NCI-H2029 (cell line): ENCODE measurements at regions not wholly inside any gene's neighbourhood (a gene's known extent, or its start where the extent isn't known, plus 50 kb on each side); places are given as distances from the start of the nearest gene placed in this dataset.

Experiments used
- DNase-seq: peaks from one replicate; lab custom pipeline; 2025; lab: John Stamatoyannopoulos, UW

DNA sequence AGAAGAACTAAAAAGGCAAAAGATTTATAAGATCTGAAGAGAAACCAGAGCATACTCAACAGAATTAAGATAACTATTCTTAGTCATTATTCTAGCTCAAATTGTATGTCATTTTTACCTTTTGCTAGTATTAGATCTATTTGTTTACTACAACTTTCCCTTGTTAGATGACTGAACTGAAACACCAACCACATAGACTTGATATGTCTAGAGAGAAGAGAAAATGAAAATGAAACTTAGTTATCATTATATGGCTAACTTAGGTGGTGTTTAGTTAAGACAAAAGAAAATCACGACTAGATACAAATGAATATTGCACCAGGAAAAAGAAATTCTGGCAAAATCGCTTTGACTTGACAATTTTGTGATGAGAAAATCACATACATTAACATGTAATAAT is 690.8 kb downstream of the PCDH18 start:
- no peak for DNase-seq

DNA sequence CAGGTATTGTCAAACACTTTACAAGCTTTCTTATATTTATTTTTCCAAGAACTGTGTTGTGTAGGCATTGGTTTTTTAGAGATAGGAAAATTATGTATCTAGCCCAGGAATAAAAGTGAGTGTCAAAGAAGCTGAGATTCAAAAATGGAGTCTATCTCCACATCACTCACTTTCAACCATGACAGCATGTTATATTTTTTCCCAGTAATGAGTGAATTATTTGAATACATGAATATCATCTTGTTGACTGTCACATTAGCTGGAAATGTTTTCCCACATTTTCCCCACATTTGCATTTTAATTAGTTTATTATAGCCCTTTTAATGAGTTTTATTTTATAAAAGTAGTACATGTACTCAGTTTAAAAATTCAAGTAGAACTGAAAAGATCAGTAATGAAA is 693.7 kb downstream of the PCDH18 start:
- DNase-seq, result no peak

DNA sequence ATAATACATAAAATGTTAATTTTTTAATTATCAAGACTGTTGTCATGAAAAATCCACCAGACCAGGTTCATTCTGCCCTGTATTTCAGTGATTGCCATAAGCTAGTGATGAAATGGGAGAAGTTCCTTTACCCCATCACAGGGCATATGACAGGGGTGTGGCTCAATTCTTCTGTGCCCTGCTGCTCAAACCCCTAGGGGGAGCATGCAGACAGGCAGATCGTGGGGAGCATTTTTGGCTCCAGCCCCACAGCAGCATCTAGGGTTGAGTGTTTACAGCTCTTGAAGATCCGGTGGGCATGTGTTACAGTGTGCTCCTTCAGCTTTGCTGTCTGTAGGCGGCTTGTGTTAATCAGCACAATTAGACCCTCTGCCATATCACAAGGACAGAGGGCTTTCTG is 700.7 kb downstream of the PCDH18 start:
- DNase-seq, result no peak

DNA sequence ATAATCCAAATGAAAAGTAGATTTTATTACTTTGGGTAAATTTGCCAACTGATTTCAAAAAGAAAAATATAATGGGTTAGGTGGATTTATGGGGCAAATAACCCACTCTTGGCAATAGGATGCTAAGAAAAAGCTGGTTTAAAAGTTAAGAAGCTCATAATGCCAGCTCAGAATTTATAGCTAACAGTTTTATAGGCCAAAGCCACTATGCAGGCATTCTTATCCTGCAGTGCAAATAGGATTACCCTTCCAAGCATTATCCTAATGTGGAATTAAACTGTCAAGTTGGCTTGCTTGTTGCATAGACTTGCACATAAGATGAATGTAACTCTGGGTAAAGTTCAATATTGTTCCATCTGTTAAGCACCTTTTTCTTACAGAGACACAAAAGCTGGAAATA is 703.0 kb downstream of the PCDH18 start:
- DNase-seq, result no peak

DNA sequence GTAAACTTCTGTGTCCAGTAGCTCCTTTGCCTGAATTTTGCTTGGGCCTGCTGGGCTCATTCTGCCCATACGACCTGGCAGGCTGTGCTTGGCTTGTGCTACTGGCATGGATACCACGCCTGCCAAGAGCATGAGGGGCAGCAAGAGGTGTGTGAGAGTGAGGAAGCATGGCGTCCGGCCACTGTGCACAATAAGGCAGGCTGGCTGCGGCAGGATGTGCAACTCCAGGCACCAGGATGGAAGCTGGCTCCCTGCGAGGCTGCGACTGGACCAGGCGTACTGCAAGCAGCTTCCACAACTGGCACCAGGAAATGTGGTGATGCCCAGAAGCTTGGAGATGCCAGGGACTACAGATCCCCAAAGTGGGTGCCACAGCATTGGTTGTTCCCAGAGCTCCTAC is 709.3 kb downstream of the PCDH18 start:
- no peak for DNase-seq

DNA sequence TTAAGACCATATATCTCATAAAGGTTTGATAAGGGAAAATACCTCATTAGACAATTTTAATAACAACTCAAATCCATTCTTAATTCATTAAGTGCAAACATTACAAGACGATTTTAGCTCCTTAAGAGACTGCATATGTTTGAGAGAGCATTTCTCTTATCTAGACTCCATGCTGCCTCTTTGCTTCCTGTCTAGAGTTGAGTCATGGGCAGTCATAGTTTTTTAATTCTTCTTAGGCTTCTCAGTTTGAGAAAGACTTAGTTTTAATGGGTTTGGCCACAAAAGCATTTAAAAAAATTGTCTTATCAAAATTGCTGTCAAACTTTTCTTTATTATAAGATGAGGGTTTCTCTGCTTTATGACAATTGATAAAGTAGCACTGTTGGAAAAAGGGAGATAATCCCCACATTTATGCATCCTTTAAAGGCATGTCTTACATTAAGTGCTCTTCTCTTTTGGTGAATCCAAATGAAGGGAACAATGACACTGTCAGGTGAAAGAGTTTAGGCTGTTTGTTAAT is 713.4 kb downstream of the PCDH18 start:
- DNase-seq, result no peak

DNA sequence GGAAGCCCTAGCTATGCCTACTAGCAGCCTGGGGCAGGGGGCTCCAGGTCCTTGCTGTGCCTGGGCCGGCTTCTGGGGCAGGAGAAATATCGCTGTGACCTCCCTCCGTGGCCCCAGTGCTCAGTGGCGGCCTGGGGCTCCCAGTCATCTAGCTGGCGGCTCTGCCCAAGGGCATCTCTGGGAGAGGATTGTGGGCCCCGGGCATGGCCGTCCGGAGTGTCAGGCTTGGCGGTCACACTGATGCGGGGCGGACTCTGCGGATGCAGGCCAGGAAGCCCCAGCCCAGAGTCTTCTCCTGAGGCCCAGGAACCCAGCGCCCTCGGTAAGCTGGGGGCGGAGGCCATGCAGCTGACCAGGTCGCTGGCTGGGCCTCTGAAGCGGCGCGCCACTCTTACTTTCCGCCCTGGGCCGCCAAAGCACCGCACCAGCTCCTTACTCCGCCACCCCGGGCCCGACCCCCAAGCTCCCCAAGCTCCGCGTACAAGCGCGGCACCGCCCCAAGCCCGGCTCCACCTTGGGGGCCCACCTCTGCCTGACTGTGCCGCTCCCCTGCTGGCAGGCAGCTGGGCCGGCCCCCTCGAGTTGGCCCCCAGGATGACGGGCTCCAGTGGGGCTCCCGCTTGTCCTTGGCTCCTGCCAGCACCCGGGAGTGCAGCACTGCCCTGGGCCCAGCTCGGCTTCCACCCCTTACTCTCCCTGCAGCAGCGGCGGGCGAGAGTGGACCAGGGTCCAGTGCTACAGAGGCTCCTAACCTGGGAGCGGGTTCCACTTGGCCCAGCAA is 720.0 kb downstream of the PCDH18 start:
- DNase-seq, result no peak

DNA sequence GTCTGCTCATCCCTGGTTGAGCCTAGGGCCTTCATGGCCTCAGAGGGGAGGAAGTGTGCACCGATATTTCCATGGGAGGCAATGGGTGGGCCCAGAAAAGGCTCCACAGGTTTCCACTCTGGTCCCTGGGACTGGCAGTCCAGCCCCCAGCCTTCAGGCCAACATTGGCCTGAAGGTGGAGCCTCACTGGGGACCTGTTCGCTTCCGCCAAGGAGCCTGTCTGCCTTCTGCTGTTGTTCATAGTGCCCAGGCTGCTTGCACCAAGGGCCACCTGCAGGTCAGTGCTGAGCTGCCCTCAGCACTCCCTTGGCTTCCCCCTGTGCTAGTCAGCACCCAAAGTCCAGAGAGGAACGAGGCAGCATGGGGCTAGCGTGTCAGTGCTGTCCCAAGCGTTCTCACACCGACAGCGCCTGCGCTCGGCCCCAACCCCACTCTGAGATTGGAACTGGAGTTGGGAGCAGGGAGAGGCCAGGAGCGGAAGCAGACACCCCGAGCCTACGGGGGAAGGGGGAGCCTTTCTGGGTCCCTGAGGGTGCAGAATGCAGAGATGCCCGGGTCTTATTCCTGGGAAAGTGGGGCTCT is 720.7 kb downstream of the PCDH18 start:
- no peak for DNase-seq

DNA sequence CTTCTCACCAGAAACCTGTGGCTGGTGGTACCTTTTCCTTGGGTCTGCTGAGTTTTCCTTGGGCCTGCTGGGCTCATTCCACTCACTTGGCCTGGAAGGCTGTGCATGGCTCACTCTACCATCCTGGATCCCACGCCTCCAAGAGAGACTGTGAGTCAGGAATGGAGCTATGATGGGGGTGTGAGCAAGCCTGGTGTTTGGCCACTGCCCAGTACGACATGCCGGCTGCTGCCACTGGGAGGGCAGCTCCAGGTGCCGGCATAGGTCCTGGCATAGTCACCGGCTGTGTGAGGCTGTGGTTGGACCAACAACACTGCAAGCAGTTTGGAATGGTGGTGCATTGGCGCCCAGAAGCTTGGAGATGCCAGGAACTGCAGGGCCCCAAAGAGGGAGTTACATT is 721.7 kb downstream of the PCDH18 start:
- DNase-seq, result no peak

DNA sequence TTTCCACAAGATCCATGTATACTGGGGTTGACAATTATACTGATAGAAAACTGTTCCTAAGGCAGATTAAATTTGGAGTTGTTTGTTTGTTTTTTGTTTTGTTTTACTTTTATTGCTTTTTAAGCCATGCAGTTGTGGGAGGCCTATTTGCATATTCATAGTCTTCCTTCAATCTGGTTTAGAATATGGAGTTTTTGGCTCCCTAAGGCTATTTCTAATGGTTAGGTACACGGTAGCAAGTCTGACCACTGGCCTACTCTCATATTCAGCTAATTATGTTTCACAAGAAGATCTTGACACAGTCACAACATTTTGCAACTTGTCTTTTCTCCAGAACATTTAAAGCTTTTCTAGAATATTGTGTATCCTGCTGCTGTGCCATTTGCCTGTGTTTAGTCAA is 725.5 kb downstream of the PCDH18 start:
- no peak for DNase-seq

DNA sequence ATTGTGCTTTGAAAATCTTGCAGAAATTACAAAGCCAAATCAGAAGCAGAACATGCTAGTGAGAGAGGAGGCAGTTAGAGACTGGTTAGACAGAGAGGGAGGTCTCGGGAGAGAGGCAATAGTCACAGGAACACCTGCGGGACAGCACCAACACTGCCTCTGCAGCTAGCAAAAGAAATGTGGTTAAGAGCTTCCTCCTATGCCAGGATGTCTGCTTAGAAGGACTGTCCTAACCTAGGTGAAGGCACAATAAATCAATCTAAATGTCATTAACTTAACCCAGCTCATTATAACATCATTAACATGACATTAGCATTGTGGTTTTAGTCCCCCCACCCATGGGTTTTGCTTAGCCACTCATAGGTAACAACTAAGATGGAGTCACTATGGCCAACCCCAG is 726.7 kb downstream of the PCDH18 start:
- DNase-seq, result no peak

DNA sequence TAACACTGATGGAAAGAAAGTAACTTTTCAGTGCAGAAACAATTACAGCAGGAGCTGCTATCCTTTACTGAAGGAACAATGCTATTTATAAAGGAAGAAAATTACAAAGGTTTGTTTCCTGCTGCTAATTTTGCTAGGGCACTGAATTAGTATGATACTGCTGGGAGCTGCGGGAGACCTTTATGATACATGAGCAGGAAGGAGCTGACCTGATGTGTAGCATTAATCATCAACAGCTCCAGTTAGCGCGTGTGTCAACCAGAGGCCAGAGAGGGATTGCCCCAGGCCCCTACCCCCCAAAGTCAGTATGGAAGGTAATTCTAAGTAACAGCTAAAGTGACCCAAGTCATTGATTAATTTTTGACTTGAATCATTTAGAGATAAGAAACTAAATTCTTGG is 728.9 kb downstream of the PCDH18 start:
- DNase-seq, result no peak

DNA sequence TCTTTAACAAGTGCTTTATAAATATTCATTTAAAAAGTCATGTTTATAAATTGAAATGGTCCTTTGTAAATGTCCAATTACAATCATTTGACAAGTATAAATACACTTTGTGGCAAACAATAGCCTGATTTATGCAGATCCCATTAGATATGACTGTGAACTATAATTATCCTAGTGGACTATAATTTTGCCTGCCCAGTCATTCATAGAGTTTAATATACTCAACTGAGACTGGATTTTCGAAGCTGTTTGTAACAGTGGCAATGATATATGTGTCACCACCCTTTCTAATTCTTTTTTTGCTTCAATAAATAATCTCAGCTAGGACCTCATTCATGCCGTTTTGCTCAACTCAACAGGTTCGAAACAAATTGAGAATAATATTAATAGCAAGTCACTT is 732.0 kb downstream of the PCDH18 start:
- DNase-seq, result no peak

DNA sequence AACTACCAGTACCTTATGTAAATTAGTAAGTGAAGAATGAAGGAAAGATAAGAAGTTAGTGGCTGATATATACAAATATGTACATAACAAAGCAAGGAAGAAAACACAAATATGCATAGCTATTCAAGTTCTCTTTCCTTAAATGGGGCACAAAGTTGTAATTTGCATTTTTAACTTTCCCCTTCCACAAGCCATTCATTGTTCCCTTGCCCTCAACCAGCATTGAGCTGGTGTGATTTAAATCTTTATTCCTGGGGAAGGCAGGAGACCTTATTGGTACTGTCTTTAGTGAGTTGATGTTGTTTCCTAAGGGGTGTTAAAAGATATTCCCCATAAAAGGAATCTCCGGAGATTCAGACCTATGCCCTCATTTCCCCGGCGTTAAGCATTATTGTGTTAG is 735.3 kb downstream of the PCDH18 start:
- DNase-seq, result no peak

DNA sequence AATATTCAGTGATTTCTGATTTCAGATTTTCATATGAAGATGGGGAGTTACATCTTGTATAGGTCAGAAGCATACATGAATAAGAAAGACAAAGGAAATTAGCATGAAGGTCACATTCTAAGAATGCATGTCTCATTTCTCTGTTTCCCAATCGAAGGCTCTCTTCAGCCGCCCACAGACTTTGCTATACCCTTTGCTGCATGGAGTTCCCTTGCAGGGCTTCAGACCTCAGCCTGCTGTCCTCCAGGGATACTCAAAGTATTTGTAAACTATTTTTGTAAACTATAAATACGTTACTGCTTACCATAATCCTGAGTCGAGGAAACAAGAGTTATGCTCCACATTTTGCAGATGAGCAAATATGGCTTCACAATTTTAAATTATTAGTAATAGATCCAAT is 738.4 kb downstream of the PCDH18 start:
- no peak for DNase-seq

DNA sequence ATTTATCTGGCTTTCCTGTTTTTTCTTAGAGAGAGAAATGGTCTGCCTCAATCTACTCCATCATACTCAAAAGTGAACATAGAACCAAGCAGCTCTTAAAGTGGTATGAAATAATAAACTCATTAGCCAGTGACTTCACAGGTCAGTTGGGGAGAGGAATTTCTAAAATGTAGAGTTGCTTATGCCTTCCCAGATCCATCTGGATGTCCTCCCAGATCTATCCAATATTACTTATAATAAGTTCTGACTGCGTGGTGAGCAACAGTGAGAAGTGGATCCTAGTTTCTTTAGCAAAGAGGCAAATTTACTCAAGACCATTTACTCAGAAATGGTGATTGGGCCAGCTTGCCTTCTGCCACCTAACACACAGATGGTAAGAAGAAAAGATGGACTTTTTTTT is 748.0 kb downstream of the PCDH18 start:
- DNase-seq, result no peak

DNA sequence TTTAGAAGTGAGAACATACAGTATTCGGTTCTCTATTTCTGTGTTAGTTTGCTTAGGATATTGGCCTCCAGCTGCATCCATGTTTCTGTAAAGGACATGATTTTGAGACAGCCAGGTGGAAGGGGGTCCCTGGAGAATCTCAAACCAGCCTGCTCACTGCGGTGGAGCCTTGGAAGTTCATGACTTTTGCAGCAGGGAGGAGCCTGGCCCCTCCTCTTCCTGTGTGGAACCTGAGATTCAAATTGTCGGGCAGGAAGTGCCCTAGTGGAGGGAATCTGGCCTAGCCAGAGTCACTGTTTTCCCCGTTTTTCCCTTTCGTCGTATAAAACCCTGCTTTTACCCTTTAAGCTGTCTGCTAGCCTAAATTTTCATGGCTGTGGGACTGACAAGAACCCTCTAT is 762.6 kb downstream of the PCDH18 start:
- DNase-seq, result no peak

DNA sequence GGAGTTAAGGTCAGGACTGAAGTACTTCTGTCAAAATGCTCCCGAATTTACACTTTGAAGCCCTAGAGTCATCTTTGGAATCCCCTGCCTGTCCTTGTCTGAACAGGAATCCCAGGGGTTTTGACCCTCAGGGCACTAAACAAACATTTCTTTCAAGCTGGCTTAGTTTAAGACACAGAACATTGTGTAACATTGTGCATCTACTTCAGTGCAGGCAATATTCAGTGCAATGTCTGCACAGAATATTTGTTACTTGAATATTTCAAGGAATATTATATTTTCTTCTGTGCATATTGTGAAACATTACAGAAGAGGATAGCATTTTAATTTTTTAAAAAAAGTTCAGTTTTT is 763.4 kb downstream of the PCDH18 start:
- DNase-seq, result no peak

DNA sequence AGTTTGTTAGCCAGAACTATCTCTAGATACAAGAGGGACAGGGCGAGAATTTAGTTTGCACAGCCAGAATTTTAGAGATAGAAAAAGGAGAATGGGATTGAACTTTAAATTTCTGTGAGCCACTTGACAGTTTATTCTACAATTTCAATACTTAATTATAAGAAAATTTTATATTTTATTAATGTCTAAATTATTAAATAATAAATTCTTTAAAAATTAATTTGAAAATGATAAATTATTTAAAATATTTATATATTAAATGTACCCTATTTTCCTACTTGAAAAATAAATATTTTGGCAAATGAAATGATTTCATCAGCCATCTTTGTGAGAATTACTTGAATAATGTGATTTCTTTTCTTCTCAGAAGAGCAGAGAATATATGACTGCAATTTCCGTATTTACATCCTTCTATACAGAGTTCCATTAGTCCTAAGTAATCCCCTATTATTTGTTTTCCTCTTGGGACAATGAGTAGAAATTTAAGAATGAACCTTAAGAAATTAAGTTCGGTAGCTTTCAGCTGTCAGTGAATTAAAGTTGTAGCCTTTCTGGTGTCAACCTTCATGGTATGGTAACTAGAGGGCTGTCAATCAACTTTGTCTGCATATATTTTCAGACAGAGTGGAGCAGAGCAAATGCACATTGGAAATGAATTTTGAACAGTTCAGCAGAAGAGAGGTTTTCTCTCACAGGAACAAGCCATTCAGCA is 763.9 kb downstream of the PCDH18 start:
- no peak for DNase-seq

DNA sequence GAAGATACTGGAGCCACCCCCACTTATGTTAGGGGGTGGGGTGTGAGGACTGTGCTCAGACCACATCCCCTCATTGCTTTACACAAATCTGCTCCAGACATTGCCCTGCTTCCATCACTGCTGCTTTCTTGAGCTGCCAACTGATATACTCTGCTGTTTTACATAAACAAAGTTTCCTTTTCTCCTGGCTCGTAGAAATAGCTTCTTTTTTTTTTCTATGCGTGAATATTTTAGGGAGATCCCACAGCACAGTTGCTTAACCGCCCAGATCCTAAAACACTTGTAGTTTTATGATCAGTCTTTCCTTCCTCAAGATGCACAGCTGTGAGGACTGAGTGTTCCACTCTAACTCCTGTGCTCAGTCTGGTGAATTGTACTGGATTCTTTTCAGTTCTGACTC is 768.4 kb downstream of the PCDH18 start:
- DNase-seq, result no peak

DNA sequence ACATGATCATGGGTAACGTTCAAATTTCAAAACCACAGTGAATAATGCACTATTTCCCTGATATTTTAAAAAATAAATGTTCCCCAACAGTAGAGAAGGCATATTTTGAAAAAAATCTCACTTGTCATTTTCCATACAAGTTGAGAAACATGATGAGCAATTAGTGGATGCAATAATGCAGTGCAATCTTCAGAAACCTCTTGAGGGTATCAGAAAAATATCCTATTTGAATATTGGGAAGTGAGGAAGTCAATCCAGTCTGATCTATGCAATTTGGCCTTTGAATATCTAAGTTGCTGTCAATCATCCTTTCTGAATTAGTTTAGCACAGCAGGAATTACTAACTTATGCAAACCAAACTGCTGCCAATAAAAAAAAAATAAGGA is 776.8 kb downstream of the PCDH18 start:
- DNase-seq, result no peak

DNA sequence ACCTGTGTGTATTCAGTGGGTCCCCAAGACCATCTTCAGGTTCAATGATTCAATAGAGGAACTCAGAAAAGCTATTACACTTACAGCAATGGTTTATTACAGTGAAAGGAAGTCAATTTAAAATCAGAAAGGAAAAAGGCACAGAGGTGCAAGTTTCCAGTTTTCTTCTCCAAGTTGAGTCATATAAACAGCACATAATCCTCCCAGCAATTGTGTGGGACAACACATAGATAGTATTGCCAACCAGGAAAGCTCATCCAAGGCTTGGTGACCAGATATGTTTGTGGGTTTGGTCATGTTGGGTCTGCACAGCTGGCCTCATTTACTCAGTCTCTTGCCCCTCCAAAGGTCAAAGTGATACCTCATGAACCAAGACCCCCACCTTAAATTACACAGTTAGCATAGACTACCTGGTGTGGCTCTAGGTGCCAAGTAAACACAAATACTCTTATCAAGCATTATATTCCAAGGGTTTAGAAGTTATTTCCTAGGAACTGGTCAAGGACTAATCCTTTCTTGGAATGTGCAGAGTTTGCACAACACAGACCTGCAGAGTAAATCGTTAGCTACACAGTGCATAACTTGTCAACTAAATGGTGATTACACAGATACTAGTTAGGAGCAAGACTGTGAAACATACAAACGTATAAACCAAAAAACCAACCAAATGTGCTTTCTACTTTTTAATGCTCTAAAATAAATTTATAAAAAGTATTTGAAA is 777.3 kb downstream of the PCDH18 start:
- no peak for DNase-seq

DNA sequence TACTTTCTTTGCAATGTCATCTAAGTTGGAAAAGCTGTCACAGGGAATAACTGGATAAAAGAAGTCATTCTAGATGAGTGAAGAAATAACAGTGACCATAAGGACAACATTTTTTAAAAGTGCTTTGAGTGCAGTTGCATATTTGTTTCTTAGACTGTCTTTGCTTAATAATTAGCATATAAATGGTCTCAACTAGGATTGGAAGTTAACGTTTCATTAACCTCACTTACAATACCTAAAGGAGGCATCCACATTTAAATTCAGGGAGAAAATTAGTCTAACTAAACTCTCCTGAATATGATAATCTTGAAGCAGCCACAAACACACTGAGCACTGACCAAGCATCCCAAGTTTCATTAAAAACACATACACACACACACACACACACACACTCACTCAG is 780.7 kb downstream of the PCDH18 start:
- no peak for DNase-seq
